ENCODE measurements at regions not wholly inside any gene's neighbourhood (a gene's known extent, or its start where the extent isn't known, plus 50 kb on each side); places are given as distances from the start of the nearest gene placed in this dataset.

DNA sequence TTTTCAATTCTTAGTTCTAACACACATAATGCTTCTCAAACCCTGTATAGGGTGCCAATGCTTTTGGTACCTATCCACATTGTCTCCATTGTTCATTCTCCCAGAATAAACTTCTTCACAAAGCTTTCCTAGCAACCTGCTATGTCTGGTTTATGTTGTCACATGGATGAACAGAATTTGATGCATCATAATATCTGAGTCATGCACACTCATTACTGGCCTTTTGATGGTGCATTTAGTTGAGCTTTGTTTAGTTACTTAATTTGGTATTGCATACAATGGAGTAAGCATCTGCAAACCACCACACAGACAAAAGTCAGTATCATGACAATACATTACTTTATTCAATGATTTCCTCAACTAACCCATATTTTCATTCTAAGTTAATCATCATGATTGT, 511.6 kb downstream of the CDY2B start:
- TF ChIP-seq, protein P1, sequence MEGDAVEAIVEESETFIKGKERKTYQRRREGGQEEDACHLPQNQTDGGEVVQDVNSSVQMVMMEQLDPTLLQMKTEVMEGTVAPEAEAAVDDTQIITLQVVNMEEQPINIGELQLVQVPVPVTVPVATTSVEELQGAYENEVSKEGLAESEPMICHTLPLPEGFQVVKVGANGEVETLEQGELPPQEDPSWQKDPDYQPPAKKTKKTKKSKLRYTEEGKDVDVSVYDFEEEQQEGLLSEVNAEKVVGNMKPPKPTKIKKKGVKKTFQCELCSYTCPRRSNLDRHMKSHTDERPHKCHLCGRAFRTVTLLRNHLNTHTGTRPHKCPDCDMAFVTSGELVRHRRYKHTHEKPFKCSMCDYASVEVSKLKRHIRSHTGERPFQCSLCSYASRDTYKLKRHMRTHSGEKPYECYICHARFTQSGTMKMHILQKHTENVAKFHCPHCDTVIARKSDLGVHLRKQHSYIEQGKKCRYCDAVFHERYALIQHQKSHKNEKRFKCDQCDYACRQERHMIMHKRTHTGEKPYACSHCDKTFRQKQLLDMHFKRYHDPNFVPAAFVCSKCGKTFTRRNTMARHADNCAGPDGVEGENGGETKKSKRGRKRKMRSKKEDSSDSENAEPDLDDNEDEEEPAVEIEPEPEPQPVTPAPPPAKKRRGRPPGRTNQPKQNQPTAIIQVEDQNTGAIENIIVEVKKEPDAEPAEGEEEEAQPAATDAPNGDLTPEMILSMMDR (IDR thresholded peaks at IDR 0.05; ENCODE audit: low read depth, low read length, poor library complexity, severe bottlenecking), result no peak
- TF ChIP-seq EZH2phosphoT487 (IDR thresholded peaks at IDR 0.05; ENCODE audit: borderline replicate concordance, low read length), result no peak
